B cell (primary cell): ENCODE measurements at regions not wholly inside any gene's neighbourhood (a gene's known extent, or its start where the extent isn't known, plus 50 kb on each side); places are given as distances from the start of the nearest gene placed in this dataset.

Experiments used
- ATAC-seq: fragments of 200-7000 bp; cut with Tn5 transposase; one replicate; pipeline ENCODE4 v1.10.0; 2021; ENCODE audit warnings: low read depth, mild to moderate bottlenecking, moderate number of reproducible peaks, moderate library complexity
- CTCF ChIA-PET: fragments of 350-600 bp; sonication (Branson Sonifier 250); formaldehyde crosslinking; loops from one replicate; lab custom pipeline; 2021; ENCODE audit warnings: antibody characterized with exemption, inconsistent platforms; lab: Charles Lee
- POLR2A ChIA-PET: fragments of 350-600 bp; sonication (Branson Sonifier 250); formaldehyde crosslinking; loops from one replicate; lab custom pipeline; 2021; ENCODE audit warnings: antibody characterized with exemption; lab: Charles Lee
- DNase-seq: peaks from one replicate; pipeline ENCODE4 v3.0.0; 2013
- H2AFZ ChIP-seq: 2 replicates; pipeline ENCODE4 v1.6.1; 2012; ENCODE audit warnings: mild to moderate bottlenecking, low read depth, low read length; ENCODE audit not compliant: insufficient read depth, poor library complexity, severe bottlenecking
- H3K27ac ChIP-seq, 2 donors: 1 replicate in 1 of 2; 2 replicates in 1 of 2; pipeline ENCODE4 v1.5.1; 2012 to 2013; ENCODE audit warnings: low read length in 2 of 2, mild to moderate bottlenecking in 2 of 2, moderate library complexity in 1 of 2
- H3K27me3 ChIP-seq, 4 experiments: fragments of 200-600 bp in 1 of 4; sonication (generic) in 1 of 4; replicated peaks in 1 of 4; 1 replicate in 2 of 4; 2 replicates in 2 of 4; pipeline versions ENCODE4 v1.6.1 to v1.7.0; 2013 to 2016; ENCODE audit warnings: low read length in 3 of 4, mild to moderate bottlenecking in 2 of 4, mixed read lengths in 1 of 4, moderate library complexity in 1 of 4; ENCODE audit not compliant: insufficient read depth in 4 of 4, control insufficient read depth in 3 of 4; ENCODE audit errors: control extremely low read depth in 1 of 4
- H3K36me3 ChIP-seq, 2 experiments: replicated peaks in 1 of 2; 1 replicate in 1 of 2; 2 replicates in 1 of 2; pipeline versions ENCODE4 v1.6.1 to v1.7.1; 2013; ENCODE audit warnings: low read length in 1 of 2; ENCODE audit not compliant: insufficient read depth in 2 of 2, control insufficient read depth in 1 of 2; ENCODE audit errors: control extremely low read depth in 1 of 2, extremely low read depth in 1 of 2
- H3K4me1 ChIP-seq, 2 donors: fragments of 200-600 bp in 1 of 2; sonication (generic) in 1 of 2; 1 replicate in 1 of 2; 2 replicates in 1 of 2; pipeline versions ENCODE4 v1.5.1 to v1.6.1; 2013 to 2017; ENCODE audit warnings: low read length in 2 of 2; ENCODE audit not compliant: control insufficient read depth in 2 of 2, insufficient read depth in 2 of 2
- H3K4me2 ChIP-seq: replicated peaks from 2 replicates; pipeline ENCODE3; 2012; ENCODE audit warnings: mild to moderate bottlenecking, low read depth, low read length; ENCODE audit not compliant: poor library complexity, severe bottlenecking
- H3K4me3 ChIP-seq, 5 experiments: fragments of 200-600 bp in 1 of 5; sonication (generic) in 1 of 5; 1 replicate in 3 of 5; 2 replicates in 2 of 5; pipeline versions ENCODE4 v1.5.1 to v1.7.0; 2011 to 2016; ENCODE audit warnings: low read length in 4 of 5, mild to moderate bottlenecking in 4 of 5, low read depth in 2 of 5, control low read depth in 1 of 5, moderate library complexity in 1 of 5; ENCODE audit not compliant: insufficient read depth in 1 of 5; ENCODE audit errors: control extremely low read depth in 1 of 5, extremely low read depth in 1 of 5
- H3K79me2 ChIP-seq: fragments of 200-600 bp; sonication (generic); one replicate; pipeline ENCODE4 v1.6.0; 2016; ENCODE audit warnings: low read length; ENCODE audit not compliant: control insufficient read depth, insufficient read depth
- H3K9ac ChIP-seq: fragments of 200-600 bp; sonication (generic); 2 replicates; pipeline ENCODE4 v1.6.1; 2017; ENCODE audit warnings: mild to moderate bottlenecking, low read length, moderate library complexity
- H3K9me3 ChIP-seq, 3 donors: one replicate each; pipeline versions ENCODE4 v1.6.1 to v1.7.1; 2013; ENCODE audit warnings: low read length in 2 of 3; ENCODE audit not compliant: control insufficient read depth in 2 of 3, insufficient read depth in 1 of 3; ENCODE audit errors: control extremely low read depth in 1 of 3
- H4K20me1 ChIP-seq: 2 replicates; pipeline ENCODE4 v1.6.0; 2012; ENCODE audit warnings: mild to moderate bottlenecking, low read length; ENCODE audit not compliant: insufficient read depth, control insufficient read depth, poor library complexity, severe bottlenecking
- H3K27ac Mint-ChIP-seq: one replicate; pipeline ENCODE4 v1.8.0; 2021; ENCODE audit warnings: mixed read lengths
- H3K27me3 Mint-ChIP-seq: one replicate; pipeline ENCODE4 v1.8.0; 2021; ENCODE audit warnings: mixed read lengths
- H3K4me1 Mint-ChIP-seq: one replicate; pipeline ENCODE4 v1.8.0; 2021; ENCODE audit warnings: mixed read lengths
- H3K4me3 Mint-ChIP-seq: one replicate; pipeline ENCODE4 v1.8.0; 2021; ENCODE audit warnings: mixed read lengths
- H3K9me3 Mint-ChIP-seq: one replicate; pipeline ENCODE4 v1.8.0; 2022; ENCODE audit warnings: mixed read lengths; ENCODE audit not compliant: insufficient read depth
- CTCF ChIP-seq: fragments of 200-600 bp; IDR thresholded peaks from one replicate; pipeline ENCODE4 v1.8.0; 2022; ENCODE audit warnings: antibody characterized with exemption, mild to moderate bottlenecking
- EZH2 ChIP-seq: IDR thresholded peaks from 2 replicates; pipeline ENCODE4 v1.6.1; 2012; ENCODE audit warnings: borderline replicate concordance, low read depth, mild to moderate bottlenecking, moderate library complexity, low read length; ENCODE audit not compliant: insufficient read depth, poor library complexity, severe bottlenecking
- intact Hi-C: fragments of 100-400 bp; cut with micrococcal nuclease; formaldehyde crosslinking; loops from one replicate; pipeline ENCODE4 v1.10.0; 2022

GRCh38 chr10:52542906-52543305, 228.8 kb downstream of the DKK1 start:
- DNase-seq (no peak), ATAC-seq (no peak)
- H3K27ac ChIP-seq: no peak overlapping the region
- H4K20me1 ChIP-seq: no peaks in the 10 kb centered on the region
- ChIA-PET POLR2A (no interaction called here), CTCF (no interaction called here)
- no peaks in the 10 kb centered on the region for H3K27me3 ChIP-seq
- no peaks in the 10 kb centered on the region for H3K79me2 ChIP-seq
- no peak overlapping the region for H2AFZ ChIP-seq
- Mint-ChIP-seq H3K27ac (no peak overlapping the region), H3K4me1 (no peaks in the 10 kb centered on the region), H3K9me3 (no peaks in the 10 kb centered on the region), H3K4me3 (no peak overlapping the region), H3K27me3 (no peaks in the 10 kb centered on the region)
- no peaks in the 10 kb centered on the region for H3K4me1 ChIP-seq
- H3K9me3 ChIP-seq: no peaks in the 10 kb centered on the region
- intact Hi-C loops: no loop called here
- TF ChIP-seq CTCF (no peak), EZH2 (no peak)
- H3K4me2 ChIP-seq: no peak overlapping the region
- no peak overlapping the region for H3K9ac ChIP-seq
- H3K4me3 ChIP-seq: no peak overlapping the region
- H3K36me3 ChIP-seq: no peaks in the 10 kb centered on the region

GRCh38 chr10:52551046-52551445, 221.5 kb downstream of the MBL2 start:
- H3K27me3 Mint-ChIP-seq: no peaks in the 10 kb centered on the region
- Histone ChIP-seq H3K4me3 (no peak overlapping the region), H3K27me3 (no peaks in the 10 kb centered on the region), H3K27ac (no peak overlapping the region), H3K4me2 (no peak overlapping the region), H3K9me3 (no peaks in the 10 kb centered on the region), H3K79me2 (no peaks in the 10 kb centered on the region), H4K20me1 (no peaks in the 10 kb centered on the region), H2AFZ (no peak overlapping the region), H3K36me3 (no peaks in the 10 kb centered on the region), H3K4me1 (no peaks in the 10 kb centered on the region), H3K9ac (no peak overlapping the region)
- ChIA-PET CTCF (no interaction called here), POLR2A (no interaction called here)
- no peaks in the 10 kb centered on the region for H3K9me3 Mint-ChIP-seq
- H3K4me1 Mint-ChIP-seq: no peaks in the 10 kb centered on the region
- intact Hi-C loops: no loop called here
- no peak overlapping the region for H3K4me3 Mint-ChIP-seq
- no peak for TF ChIP-seq CTCF
- no peak for TF ChIP-seq EZH2
- H3K27ac Mint-ChIP-seq: no peak overlapping the region
- DNase-seq (no peak), ATAC-seq (no peak)
